ENCODE measurements at regions not wholly inside any gene's neighbourhood (a gene's known extent, or its start where the extent isn't known, plus 50 kb on each side); places are given as distances from the start of the nearest gene placed in this dataset.

DNA sequence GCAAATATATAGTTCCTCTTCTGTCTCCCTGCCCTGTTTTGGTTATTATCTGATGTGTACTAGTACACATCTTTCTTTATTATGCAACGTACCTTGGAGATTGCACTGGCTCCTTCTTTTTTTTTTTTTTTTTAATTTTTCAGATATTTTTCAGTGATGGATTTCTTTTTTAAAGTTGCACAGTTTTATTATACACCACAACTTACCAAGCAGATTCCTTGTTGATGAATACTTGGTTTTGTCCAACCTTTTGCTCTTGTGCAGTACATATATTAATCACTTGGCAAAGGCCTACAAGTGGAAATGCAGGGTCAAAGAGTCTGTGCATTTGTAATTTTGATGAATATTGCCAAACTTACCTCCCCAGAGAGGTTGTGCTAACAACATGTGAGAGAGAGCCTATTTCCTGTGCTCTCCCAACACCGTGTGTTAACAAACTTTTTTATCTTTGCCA, 50.1 kb upstream of the RNF24 start:
- TF ChIP-seq, protein P1, sequence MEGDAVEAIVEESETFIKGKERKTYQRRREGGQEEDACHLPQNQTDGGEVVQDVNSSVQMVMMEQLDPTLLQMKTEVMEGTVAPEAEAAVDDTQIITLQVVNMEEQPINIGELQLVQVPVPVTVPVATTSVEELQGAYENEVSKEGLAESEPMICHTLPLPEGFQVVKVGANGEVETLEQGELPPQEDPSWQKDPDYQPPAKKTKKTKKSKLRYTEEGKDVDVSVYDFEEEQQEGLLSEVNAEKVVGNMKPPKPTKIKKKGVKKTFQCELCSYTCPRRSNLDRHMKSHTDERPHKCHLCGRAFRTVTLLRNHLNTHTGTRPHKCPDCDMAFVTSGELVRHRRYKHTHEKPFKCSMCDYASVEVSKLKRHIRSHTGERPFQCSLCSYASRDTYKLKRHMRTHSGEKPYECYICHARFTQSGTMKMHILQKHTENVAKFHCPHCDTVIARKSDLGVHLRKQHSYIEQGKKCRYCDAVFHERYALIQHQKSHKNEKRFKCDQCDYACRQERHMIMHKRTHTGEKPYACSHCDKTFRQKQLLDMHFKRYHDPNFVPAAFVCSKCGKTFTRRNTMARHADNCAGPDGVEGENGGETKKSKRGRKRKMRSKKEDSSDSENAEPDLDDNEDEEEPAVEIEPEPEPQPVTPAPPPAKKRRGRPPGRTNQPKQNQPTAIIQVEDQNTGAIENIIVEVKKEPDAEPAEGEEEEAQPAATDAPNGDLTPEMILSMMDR (IDR thresholded peaks at IDR 0.05): no peak
- no peak for TF ChIP-seq ZFX (IDR thresholded peaks at IDR 0.05; ENCODE audit: borderline replicate concordance)

Measured in 22Rv1 (cell line).